ENCODE measurements at regions not wholly inside any gene's neighbourhood (a gene's known extent, or its start where the extent isn't known, plus 50 kb on each side); places are given as distances from the start of the nearest gene placed in this dataset.

GRCh38 chr13:38618336-38618735, 68.5 kb upstream of the FREM2 start:
- FAIRE-seq = no peak

- no peak for FAIRE-seq
These were observed 68.0 kb upstream of the FREM2 start for GRCh38 chr13:38618881-38619280.

- no peak for FAIRE-seq
These were observed 66.0 kb upstream of the FREM2 start for GRCh38 chr13:38620876-38621275.

- FAIRE-seq = no peak
These were observed 62.1 kb upstream of the FREM2 start for GRCh38 chr13:38624822-38625221.

GRCh38 chr13:38628554-38628953, 58.3 kb upstream of the FREM2 start:
- no peak for FAIRE-seq

- no peak for FAIRE-seq
These were observed 56.1 kb upstream of the FREM2 start for GRCh38 chr13:38630780-38631179.

- no peak for FAIRE-seq
These were observed 51.8 kb upstream of the FREM2 start for GRCh38 chr13:38635030-38635429.

- FAIRE-seq = peak; percentile 71
These were observed 50.8 kb upstream of the FREM2 start for GRCh38 chr13:38636073-38636472.

- FAIRE-seq = no peak
These were observed 50.1 kb upstream of the FREM2 start for GRCh38 chr13:38636761-38637160.
